ENCODE measurements at regions not wholly inside any gene's neighbourhood (a gene's known extent, or its start where the extent isn't known, plus 50 kb on each side); places are given as distances from the start of the nearest gene placed in this dataset.

DNA sequence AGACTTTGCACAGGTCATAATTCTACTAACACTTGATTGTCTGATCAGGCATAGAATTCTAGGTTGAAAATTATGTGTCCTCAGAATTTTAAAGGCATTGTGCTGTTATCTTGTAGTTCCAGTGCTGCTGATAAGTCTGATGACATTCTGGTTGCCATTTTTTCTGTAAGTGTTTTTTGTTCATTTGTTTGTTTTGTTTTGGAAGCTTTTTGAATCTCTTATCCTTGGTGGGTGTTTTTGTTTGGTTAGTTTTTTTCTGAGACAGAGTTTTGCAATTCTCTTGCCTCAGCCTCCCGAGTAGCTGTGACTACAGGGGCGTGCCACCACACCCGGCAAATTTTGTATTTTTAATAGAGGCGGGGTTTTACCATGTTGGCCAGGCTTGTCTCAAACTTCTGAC, 178.9 kb downstream of the CCDC71L start:
- DNase-seq (no peak), ATAC-seq (no peak)

- no peak for DNase-seq
These were observed 180.3 kb downstream of the CCDC71L start for GRCh38 chr7:106480616-106481031.

DNA sequence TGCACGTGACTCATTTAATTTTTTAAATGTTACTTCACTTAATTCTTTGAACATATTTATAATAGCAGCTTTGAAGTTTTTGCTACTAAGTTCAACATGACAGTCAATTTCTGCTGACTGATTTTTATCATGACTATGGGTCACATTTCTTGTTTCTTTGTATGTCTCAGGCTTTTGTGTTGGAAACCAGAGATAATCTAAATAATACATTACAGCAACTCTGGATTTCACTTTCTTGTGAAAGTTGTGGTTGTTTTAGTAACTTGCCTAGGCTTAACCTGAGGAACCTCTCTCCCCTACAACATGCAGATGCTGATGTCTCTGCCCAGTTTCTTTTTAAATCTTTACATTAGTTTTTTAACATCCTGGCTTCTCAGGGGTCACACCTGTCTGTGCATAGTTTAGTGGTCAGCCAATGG, 180.8 kb downstream of the CCDC71L start:
- ATAC-seq = peak; percentile 57
- DNase-seq = no peak

More at GRCh38 chr7:106480616-106481031, 180.3 kb downstream of the CCDC71L start:
- no peak for ATAC-seq

- no peak for DNase-seq
- ATAC-seq = no peak
These were observed 184.2 kb downstream of the CCDC71L start for GRCh38 chr7:106476751-106477150.

GRCh38 chr7:106472741-106473140, 188.0 kb upstream of the NAMPT start:
- no peak for DNase-seq
- ATAC-seq = no peak

GRCh38 chr7:106471686-106472440, 187.1 kb upstream of the NAMPT start:
- DNase-seq (no peak), ATAC-seq (no peak)

DNA sequence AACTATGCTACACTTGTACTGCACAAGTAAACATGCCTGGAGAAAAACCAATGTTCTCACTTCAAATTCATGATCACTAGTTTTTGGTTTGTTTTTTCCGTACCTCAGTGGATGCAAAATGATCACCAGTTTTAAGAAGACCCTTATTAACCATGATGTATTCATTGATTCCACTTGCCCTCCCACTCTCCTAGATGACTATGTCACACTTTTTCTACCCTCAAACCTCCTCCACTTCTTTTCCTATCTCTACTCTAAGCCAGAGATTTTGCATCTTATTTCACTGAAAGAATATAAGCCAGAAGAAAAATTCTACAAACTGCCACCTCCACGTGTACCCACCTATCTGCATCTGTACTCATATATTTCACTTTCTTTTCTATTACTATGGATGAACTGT, 186.2 kb upstream of the NAMPT start:
- ATAC-seq = peak; percentile 82
- DNase-seq = no peak

DNA sequence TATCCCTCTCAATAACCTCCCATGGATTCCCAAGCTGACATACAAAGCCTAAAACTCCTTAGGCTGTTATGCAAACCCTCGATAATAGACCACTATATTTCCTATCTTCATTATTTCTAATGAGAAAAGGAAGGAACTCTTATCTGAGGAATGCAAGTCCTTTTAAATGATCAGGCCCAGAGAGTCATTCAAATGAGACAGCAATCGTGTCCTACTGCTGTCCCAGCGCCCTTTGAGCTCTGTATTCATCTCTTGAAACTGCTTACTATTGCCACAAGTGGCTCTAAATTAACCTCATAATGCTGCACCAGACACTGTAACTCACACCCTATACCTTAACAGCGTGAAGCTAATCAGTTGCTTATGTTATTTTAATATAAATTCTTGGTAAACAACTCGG, 182.1 kb upstream of the NAMPT start:
- ATAC-seq (no peak), DNase-seq (no peak)

DNA sequence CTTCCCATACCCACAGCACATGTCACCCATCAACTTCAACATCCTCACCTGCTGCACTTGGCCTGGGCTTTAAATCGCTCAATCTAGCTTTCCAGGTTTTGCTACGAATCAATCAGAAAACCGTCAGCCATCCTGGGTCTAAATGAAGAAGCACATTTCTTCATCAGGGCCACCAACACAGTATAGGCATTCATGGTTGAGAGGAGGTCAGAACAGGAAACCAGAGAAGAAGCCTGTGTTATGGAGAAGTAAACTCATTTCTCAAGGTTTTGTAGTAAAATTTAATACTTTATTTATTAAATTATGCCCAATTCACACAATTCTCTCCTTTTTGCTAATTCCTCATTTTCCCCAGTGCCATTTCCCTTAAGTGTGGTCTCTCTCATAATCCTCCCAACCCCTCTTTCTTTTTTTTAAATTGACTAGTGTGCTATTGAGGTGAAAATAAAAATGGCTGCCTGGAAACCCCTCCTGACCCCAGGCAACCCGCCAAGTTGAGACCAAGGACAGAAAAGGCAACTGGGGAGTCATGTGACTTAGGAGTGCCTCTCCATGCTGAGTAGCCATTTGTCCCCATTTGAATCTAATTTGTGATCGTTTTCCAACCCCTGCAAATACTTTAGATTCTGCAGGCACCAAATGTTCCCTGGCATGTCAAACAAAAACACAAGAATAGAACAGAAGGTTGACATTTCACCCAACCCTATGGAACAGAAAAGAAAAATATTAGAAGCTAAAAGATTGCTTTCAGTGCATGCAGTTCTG, 181.1 kb upstream of the NAMPT start:
- ATAC-seq (no peak), DNase-seq (no peak)

GRCh38 chr7:106464651-106465050, 179.9 kb upstream of the NAMPT start:
- ATAC-seq (no peak), DNase-seq (no peak)

GRCh38 chr7:106463851-106464611, 179.2 kb upstream of the NAMPT start:
- no peak for ATAC-seq
- no peak for DNase-seq

GRCh38 chr7:106462914-106463482, 178.2 kb upstream of the NAMPT start:
- no peak for DNase-seq
- peak; percentile 57 for ATAC-seq

GRCh38 chr7:106462365-106462859, 177.6 kb upstream of the NAMPT start:
- no peak for DNase-seq
- ATAC-seq = peak; percentile 58

GRCh38 chr7:106460792-106461254, 176.0 kb upstream of the NAMPT start:
- DNase-seq = no peak
- ATAC-seq = no peak

GRCh38 chr7:106459397-106460072, 174.8 kb upstream of the NAMPT start:
- no peak for DNase-seq
- no peak for ATAC-seq

DNA sequence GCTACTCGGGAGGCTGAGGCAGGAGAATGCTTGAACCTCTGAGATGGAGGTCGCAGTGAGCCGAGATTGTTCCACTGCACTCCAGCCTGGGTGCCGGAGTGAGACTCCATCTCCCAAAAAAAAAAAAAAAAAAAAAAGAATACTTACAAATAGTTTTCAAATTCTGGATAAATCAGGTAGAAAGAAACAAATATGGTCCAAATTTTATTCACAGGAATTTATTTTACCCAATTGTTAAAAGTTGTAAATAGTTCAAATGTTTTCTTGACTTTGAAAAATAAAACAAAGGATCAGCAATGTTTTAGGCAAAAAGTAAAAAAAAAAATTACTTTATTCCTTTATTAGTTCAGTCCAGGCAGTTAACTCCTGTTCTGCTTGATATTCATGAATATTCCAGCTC, 172.9 kb upstream of the NAMPT start:
- ATAC-seq (no peak), DNase-seq (no peak)

DNA sequence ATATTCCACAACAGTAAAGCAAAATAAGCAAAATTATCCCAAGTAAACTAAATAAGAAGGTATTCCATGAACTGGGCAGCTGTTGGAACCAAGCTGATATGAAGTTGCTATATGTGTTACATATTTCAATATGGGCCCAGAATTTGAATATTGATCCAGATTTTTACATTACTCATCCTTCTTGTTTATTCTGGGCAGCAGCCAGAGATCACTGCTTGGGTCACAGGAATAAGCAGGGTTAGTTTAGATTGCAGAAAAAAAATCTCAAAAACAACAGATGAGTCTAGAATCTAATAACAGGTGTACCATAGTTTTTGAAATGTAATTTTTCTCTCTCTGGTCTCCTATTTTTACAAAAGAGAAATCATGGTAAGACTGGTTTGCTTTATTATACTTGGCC, 171.5 kb upstream of the NAMPT start:
- no peak for DNase-seq
- no peak for ATAC-seq

GRCh38 chr7:106452031-106452851, 167.5 kb upstream of the NAMPT start:
- ATAC-seq (no peak), DNase-seq (no peak)

- no peak for DNase-seq
These were observed 166.4 kb upstream of the NAMPT start for GRCh38 chr7:106451171-106451570.

GRCh38 chr7:106450716-106451115, 165.9 kb upstream of the NAMPT start:
- DNase-seq = no peak
- no peak for ATAC-seq

More at GRCh38 chr7:106451171-106451570, 166.4 kb upstream of the NAMPT start:
- ATAC-seq = no peak

Data from stimulated activated naive CD8-positive, alpha-beta T cell treated with anti-CD3 and anti-CD28 coated beads, Interleukin-15, Interleukin-2, amounts not matched to agents 100 U/mL and 50 U/mL, for 24 hours (primary cell).